Left lobe of liver (tissue), 2 donors: ENCODE measurements at regions not wholly inside any gene's neighbourhood (a gene's known extent, or its start where the extent isn't known, plus 50 kb on each side); places are given as distances from the start of the nearest gene placed in this dataset.

Experiments
- ATAC-seq: fragments of 200-7000 bp; cut with Tn5 transposase; one replicate; pipeline ENCODE4 v1.9.1; 2020; ENCODE audit warnings: mild to moderate bottlenecking, moderate library complexity
- DNase-seq: peaks from one replicate; pipeline ENCODE4 v3.0.0-alpha.2; 2020; ENCODE audit warnings: low spot score
- donor health status: DM: no; HTN: no; CAD: no; lungs with moderate emphysema.
- donor health status: DM: no; HTN: yes; CAD: no.

DNA sequence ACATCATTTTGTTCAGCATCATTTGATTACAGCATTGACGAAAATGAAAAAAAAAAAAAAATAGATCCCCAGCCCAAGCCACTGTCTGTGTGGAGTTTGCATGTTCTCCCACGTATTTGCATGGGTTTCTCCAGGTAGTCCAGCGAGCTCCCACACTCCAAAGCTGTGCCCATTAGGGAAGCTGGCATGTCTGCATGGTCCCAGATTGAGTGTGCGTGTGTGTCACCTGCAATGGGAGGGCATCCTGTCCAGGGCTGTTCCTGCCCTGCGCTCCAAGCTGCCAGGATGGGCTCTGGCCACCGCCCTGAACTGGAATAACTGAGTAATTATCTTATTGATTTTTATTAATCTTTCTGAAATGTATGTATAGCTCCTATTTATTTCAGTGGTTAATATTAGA lies 88.6 kb downstream of the KLF12 start:
- no peak for ATAC-seq
- DNase-seq, result no peak

DNA sequence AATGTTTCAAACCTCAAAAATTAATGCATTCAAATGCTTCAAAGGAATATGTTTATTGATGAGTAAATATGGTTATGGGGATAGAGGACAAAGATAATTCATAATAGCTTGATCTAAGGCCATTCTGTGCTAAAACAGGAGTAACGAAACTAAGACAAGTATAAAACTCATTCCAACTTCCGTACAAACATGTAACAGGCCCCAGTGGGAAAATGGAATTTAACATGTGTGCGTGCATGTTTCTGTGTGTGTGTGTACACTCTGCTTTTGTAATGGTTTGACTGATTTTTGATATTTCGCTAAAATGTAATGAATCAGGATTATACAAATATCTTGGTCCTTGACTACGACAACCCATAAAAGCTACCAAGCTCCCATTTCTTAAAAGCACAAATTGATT lies 91.0 kb downstream of the KLF12 start:
- ATAC-seq (no peak), DNase-seq (no peak)

DNA sequence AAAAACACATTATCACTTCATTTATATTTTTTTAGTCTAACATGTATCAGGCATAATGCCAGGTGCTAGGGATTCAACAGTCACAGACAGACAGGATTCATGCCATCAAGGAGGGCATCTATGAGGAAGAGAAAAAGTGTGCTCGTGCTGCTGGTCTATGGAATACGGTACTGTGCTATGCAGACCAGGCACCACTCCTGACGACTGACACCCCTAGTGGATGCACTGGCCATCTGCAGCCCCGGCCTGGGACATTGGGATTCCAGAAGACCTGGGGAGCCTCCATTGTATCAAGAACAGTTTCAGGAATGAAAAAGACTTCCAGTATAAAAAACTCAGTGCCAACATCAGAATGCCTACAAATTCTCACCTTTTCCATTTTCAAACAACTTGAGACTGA lies 94.0 kb downstream of the KLF12 start:
- ATAC-seq, result peak; percentile 72
- no peak for DNase-seq

DNA sequence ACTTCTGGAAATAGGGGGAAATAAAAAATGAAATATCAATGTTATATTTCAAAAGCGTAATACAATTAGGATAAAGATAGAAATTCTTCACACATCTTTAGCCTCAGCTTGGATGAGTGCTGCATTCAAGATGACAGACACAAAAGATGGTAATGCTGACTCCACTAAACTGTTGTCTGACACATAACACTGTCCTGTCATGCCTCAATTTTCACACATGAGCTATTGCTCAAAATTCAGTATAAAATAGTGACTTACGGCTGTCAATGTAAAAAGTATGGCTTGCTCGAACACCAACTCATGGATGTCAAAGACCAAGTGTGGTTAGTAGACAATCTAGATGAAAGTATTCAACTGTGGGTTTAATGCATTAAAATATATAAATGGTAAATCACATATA lies 94.5 kb downstream of the KLF12 start:
- DNase-seq (no peak), ATAC-seq (no peak)

DNA sequence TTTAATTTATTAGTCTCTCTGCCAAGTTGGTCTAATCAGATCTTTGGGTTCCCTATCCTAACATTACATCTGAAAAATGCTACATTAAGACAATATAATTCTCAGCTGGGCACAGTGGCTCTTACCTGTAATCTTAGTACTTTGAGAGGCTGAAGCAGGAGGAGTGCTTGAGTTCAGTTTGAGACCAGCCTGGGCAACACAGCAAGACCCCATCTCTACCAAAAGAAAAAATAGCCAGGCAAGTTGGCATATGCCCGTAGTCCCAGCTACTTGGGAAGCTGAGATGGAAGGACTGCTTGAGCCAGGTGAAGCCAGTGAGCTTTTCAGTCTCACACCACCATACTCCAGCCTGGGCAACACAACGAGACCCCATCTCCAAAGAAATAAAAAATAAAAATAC lies 95.0 kb downstream of the KLF12 start:
- no peak for ATAC-seq
- DNase-seq, result no peak

DNA sequence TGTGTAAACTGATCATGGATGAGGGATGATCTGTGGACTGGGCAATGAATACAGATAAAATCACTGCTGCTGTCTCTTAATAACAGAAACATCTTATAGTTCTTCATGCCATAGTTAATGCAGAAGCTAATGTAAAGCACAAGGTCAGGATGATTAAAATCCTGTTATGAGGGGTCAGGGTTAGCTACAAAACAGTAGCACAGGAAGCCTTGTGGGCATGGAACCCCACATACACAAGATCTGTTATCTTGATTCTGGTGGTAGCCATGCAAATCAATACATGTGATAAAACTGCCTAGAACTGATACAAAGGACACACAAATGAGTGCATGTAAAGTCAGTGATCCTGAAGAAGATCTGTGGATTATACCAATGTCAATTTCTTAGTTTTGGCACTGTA lies 96.4 kb downstream of the KLF12 start:
- no peak for DNase-seq
- no peak for ATAC-seq

DNA sequence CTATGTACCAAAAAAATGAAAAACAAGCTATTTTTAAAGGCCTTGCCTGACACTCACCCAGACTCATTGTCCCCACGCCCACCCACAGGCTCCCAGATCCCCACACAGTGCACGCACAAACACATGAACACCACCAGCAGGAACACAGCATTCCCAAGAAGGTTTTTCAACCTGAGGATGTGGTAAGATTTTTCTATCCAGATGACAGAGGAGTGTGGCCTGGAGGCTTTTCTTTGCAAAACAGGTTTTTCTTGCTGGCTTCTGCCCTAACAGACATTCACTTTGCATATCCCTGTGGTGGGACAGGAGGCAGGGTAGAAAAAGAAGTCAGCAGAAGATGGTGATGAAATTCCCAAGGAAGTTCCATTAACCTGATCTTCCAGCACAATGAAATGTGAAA lies 97.8 kb downstream of the KLF12 start:
- ATAC-seq (no peak), DNase-seq (no peak)

DNA sequence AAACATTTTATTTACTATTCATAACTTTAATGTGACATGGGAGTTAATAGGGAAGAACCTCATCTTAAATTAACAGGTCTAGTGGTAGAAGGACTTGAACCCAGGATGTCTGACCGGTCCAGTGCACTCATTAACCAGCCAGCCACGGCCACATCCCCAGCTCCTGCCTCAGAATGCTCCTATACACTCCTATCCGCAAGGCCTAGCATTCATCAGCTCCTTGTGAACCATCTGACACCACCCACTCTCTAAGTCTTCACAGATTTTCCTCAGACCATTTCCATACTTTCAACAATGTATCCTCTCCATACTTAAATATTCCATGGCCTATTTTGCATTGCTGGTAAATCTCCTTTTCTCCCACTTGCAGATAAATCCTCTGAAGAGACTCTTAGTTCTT lies 98.3 kb downstream of the KLF12 start:
- no peak for DNase-seq
- ATAC-seq, result no peak

DNA sequence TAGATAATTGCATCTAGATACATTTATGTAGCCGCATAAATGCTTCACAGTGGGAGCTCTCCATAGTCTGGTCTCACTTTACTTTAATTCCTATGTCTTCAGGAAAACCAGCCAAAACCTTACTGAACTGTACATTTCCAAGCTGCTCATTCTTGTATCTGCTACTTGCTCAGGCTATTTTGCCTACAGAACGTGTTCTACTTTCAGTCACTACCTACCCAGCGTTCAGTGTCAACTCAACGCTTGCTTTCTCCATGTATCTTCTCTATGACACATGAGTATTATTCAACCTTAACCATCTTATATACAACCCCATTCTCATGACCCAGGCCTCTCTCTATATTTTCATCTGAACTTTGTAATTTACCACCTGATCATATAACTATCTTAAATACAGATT lies 101.9 kb downstream of the KLF12 start:
- DNase-seq, result no peak
- no peak for ATAC-seq

DNA sequence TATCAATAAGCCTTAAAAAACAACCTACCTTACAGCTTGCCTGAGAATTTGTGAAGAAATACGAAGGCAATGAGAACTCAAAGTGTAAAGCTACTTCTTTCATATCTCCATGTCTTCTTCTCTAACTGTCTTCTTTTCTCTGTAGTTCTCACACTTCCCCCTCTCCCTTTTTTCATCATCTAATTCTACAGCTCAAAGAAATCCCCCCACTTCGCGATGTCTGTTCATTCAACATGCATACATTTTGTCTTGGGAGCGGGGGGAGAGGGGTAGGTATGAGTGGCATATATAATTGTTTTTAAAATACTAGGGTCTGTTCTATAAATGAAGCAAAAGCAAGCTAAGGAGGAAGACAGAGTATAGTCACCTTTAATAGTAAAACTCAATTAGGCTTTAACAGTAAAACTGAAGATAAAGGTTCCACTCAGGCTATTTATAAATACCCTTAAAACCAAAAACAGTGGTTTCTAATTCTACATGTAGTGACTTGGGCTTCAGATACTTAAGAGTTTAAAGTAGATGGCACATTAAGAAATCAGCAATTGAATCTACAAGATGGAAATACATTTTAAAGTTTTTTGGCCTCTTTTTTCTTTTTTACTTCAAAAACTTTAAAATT lies 106.9 kb downstream of the KLF12 start:
- no peak for DNase-seq
- ATAC-seq, result no peak

DNA sequence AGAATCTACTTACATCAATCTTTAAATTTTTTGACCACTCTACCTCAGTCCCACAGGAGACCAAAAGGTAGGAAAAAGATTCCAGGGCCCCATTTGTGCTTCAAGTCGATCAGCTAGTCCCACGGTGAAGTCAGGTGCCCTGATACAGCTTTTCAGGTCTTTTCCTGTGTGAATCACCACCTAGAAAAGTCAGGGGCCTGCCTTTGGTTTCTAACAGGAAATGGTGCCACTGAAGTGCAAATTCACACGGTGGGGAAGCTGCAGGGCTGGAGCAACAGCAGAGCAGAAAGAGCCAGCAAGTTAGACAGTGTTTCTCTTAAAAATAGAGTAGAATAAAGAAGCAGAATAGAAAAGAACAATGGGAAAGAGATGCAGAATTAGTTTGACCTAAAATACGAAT lies 107.5 kb downstream of the KLF12 start:
- ATAC-seq, result no peak
- DNase-seq, result no peak

DNA sequence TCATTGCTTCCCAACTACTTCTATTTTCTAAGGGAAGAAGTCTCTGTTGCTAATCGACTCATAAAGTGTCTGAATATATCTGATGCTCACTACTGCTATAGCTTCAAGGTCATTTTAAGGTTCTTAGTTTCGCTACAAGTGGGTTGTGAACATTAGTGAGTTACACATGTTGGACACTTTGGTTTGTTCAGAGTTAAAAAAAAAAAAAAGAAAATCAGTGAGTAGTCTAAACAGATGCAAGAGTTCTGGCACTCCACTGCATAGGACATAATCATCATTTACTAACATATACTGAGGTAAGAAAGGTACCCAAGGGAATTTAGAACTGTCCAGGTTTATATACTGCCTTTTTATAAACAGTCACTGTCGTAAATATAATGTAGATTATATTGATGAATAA lies 108.8 kb downstream of the KLF12 start:
- DNase-seq (no peak), ATAC-seq (no peak)

DNA sequence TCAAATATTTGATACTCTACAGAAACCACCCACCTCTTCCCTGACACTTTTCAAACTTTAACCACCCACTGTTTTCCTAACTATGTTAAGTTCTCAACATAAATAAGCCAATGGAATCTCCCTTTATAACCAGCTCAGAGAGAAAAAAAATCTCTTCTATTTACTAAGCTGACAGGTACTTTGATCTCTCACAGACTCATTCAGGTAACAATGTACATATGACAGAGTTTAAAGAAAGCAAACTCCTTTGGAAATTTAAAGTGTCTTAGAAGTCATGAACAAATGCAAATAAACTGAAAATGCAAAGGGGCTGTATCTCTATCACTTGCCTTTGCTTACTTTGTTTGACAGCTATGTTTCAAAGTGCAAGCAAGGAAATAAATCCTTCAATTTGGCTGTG lies 109.3 kb downstream of the KLF12 start:
- DNase-seq (no peak), ATAC-seq (peak; percentile 54)

DNA sequence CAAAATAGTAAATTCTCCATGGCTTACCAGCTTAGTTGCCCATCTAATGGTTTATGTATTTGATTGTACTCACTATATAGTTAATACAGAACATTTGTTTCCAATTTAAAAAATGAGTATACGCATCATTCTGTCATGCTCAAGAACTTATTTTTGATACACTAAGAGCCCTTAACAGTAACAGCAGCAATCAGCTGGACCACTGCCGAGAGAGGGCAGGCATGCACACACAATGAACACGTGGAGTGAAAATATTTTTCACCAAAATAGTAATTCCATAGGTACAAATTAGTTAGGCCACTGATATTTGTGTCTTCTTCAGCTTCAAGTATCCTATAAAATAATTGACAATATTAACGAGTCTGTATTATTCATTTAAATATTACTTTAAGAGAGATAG lies 109.9 kb downstream of the KLF12 start:
- ATAC-seq (no peak), DNase-seq (no peak)

DNA sequence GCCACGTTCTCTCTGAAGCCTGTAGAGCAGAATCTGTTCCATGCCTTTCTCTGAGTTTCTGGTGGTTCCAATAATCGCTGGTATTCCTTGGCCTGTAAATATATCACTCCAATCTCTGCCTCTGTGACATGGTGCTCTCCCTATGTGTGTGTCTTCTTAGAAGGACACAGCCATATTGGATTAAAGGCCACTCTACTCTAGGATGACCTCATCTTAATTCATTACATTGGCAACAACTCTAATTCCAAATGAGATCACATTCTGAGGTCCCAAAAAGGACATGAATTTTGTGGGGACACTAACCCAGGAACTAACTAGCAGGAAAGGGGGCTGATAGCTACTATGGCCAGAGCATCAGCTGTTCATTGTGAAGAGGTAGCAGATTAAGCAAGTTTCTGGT lies 110.7 kb downstream of the KLF12 start:
- no peak for ATAC-seq
- DNase-seq, result no peak

DNA sequence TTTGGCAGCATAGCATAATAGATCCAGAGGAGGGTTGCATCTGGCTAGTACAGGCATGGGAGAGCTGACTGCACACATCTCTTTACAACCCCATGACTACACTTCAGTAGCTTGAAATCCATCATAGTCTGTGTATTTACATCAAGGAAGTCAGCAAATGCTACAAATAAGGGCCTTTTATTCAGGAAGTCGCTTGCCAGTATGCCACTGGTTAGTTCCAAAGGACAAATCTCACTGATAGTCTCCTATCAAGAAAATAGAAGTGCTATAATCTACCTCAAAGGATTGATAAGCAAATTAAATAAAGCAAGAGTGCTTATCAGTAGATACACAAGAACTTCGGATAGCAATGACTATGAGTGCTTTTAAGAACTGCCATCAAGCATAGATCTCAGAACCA lies 112.7 kb downstream of the KLF12 start:
- DNase-seq, result no peak
- ATAC-seq, result peak; percentile 34

DNA sequence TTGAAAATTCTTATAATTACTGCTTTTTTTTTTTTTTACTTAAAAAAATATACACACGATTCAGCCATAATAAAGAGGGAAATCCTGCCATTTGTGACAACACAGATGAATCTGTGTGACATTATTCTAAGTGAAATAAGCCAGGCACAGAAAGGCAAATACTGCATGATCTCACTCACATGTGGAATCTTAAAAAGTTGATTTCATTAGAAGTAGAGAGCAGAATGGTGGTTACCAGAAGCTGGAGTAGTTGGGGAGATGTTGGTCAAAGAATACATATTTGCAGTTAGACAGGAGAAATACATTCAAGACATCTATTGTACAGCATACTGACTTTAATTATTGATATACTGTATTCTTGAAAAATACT lies 116.2 kb downstream of the KLF12 start:
- no peak for ATAC-seq

DNA sequence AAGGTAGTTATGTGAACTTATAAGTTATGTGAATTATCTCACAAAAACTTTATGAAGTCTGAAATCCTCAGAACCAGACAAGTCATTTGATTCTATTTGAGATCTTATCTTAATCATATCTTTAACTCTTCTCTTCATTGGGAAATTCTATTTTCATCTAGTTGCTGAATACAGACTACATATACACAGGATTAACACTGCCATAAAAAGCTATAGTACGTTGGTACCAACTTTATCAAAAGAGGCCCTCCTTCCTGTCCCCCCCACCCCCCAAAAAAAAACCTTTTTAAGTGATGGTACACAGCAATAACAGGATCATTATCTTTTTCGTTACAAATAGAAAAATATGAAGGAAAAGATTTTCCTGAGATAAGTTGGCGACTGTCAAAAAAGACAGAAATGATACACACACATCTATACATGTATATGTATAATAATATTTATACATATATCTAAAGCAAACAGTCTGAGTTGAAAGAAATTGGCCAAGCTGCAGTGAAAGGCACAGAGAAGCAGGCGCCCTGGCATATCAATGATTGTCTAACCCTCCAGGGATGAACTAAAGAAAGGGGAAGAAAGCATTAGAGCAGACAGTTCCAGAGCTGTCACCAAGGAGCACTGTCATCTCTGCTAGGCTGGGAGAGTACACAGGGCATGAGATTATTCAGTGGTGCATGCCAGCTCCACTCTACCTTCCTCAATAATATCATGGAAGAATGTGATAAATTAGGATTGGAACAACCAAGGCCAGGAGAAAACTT lies 116.7 kb downstream of the KLF12 start:
- ATAC-seq (no peak), DNase-seq (no peak)

More for the DNA sequence above, 116.2 kb downstream of the KLF12 start:
- no peak for DNase-seq

DNA sequence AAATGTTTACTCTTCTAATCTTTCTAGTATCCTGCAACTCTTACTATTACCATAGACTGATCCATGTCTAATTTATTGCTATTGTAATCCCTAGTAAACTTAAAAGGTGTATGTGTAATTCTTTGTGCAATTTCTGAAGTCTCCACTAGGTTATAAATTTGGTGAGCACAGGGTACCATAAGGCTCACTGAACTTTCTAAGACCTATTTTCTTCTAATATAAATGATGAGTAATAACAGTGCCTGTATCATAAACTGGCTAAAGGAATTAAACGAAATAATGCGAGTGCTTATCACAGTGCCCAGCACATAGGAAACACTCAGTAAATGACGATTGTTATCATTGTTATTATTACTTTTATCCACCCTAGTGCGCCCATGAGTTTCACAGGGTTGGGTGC lies 119.1 kb downstream of the KLF12 start:
- no peak for DNase-seq
- no peak for ATAC-seq

DNA sequence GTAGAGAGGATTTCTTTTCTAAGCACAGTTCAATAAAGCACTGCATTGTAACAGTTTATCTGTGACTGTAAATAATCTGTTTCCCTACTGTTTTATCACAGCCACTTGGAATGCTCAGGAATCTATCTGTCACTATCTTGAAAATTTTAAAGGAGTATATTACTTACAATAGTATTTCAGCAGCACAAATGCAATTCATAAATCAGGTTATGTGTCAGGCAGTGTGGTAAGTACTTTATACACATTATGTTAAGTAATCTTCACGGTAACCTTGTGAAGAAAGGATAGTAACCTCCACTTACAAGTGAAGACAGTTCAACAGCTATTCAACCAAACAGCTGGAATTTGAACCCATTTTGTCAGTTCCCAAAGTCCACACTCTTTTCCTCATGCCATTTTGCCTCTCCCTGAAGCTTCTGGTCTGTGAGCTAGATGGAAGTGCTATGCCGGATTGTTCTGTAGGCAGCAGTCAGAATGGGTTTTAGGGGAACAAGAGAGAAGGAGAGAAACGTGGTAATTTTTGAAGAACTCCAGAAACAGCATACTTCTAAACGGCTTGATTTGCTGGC lies 125.0 kb downstream of the KLF12 start:
- ATAC-seq (peak; percentile 55), DNase-seq (no peak)

DNA sequence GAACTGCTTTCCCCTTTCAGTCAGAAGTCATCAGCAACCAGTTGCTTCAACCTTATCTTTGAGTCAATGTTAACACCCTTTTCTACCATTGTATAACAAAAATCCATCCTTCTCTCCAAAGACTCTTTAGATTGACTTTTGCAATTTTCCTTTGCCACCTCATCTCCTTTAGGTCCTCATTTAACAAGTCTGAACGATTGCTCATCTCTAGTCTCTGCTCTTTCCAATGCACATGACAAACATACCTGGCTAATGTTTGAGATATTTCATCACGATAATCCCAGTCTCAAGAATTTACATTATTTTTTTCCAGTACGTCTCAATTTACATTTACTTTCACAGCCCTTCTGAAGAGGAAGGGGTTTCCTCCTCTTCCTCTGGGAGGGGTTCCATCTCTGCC lies 127.5 kb downstream of the KLF12 start:
- DNase-seq (no peak), ATAC-seq (no peak)

DNA sequence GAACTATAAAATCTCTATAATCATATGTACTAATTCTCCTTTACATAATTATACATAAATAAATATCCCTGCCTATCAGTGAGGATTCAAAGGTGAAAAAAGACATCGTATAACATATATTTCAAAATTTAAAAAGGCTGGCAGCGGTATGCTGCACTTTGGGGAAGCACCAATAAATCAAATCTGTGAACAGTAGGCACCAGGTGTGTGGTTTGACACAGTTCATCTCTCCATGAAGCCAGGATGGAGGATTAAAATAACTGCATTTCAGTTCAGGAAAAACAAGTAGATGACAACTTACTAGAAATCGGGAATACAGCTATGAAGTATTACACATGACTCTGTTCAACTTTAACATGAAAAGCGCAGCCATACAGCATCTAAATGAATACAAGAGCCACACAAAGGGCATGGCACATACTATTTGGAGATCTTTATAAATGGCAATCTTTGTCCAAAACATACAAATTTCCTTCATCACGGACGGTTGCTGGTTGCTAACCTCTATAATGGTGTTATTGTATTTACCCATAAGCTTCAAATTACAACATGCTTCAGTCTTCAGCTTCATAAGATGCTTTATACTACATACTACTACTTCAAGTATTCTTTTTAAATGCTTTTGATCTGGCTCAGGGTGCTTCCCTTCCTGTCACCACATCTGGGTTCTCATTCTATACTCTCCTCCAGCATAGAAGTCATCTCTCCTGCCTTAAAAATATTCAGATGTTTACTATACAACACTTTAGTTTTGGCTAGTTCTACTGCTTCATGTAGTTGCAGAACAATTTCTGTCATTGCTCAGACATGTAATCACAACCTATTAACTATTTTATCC lies 128.7 kb downstream of the KLF12 start:
- DNase-seq (no peak), ATAC-seq (no peak)
